ENCODE measurements at regions not wholly inside any gene's neighbourhood (a gene's known extent, or its start where the extent isn't known, plus 50 kb on each side); places are given as distances from the start of the nearest gene placed in this dataset.

DNA sequence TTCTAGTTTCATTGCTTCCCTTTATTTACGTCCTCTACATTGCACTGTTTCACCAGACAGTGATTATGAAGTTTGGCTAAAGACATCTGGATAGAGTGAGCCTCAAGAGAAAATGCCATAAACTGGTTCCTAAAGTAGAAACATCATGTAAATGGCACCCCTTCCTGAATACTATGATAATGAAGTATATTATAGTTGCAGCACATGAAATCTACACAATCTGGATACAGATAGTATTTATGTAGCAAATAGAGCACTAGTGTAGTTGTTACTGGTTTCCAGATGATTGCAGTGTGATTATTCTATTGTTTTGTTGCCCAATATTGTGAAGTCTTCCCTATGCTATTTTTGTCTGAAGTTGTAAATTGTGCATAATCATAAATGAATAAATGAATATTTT, 2786.9 kb upstream of the PCDH20 start:
- in situ Hi-C loops (cut with MboI) = no loop called here
- RAD21 ChIA-PET (ENCODE audit: unreplicated experiment) = interaction anchor here (1.0 kb wide), 1 partner anchor 124 kb away, joined by 3 read pairs; no protein-coding TSS in a partner anchor
- no peak for ATAC-seq

More for the DNA sequence above, 2786.9 kb upstream of the PCDH20 start:
- WGBS (ENCODE audit: insufficient coverage, insufficient replicate concordance, low lambda C conversion rate, missing lambda C conversion rate) = 0% methylated on average over 1 of the region's 1 CpG
- H3K27me3 ChIP-seq (replicated peaks in 1 of 2; ENCODE audit: control insufficient read depth in 2 of 2, insufficient read depth in 2 of 2, low read length in 1 of 2) = no peaks in the 10 kb centered on the region
- H3K4me3 ChIP-seq = no peak overlapping the region
- CTCF ChIA-PET = no interaction called here
- H3K36me3 ChIP-seq (ENCODE audit: control insufficient read depth in 2 of 2, insufficient read depth in 2 of 2, low read length in 1 of 2) = no peaks in the 10 kb centered on the region
- H3K9me3 ChIP-seq (replicated peaks; ENCODE audit: control insufficient read depth, insufficient read depth, low read length) = no peaks in the 10 kb centered on the region
- SMC1A ChIA-PET (ENCODE audit: uncharacterized antibody, unreplicated experiment) = no interaction called here
- no peaks in the 10 kb centered on the region for H4K20me1 ChIP-seq (ENCODE audit: control insufficient read depth, insufficient read depth)
- DNase-seq (ENCODE audit: low read depth, low spot score) (no peak), FAIRE-seq (no peak)
- no peak overlapping the region for H2AFZ ChIP-seq (ENCODE audit: control insufficient read depth, low read depth, low read length)
- H3K79me2 ChIP-seq (ENCODE audit: control insufficient read depth, insufficient read depth, low read length) = no peaks in the 10 kb centered on the region
- no peak overlapping the region for H3K27ac ChIP-seq (ENCODE audit: control insufficient read depth, insufficient read depth)
- BruUV-seq (replicated peaks) = no TSS peak
- H3K4me2 ChIP-seq (ENCODE audit: control insufficient read depth, insufficient read depth) = no peak overlapping the region
- H3K4me1 ChIP-seq (ENCODE audit: control insufficient read depth, insufficient read depth, low read length) = no peaks in the 10 kb centered on the region
- intact Hi-C loops (cut with micrococcal nuclease; ENCODE audit: unreplicated experiment) = no loop called here
- TF ChIP-seq, protein P1, sequence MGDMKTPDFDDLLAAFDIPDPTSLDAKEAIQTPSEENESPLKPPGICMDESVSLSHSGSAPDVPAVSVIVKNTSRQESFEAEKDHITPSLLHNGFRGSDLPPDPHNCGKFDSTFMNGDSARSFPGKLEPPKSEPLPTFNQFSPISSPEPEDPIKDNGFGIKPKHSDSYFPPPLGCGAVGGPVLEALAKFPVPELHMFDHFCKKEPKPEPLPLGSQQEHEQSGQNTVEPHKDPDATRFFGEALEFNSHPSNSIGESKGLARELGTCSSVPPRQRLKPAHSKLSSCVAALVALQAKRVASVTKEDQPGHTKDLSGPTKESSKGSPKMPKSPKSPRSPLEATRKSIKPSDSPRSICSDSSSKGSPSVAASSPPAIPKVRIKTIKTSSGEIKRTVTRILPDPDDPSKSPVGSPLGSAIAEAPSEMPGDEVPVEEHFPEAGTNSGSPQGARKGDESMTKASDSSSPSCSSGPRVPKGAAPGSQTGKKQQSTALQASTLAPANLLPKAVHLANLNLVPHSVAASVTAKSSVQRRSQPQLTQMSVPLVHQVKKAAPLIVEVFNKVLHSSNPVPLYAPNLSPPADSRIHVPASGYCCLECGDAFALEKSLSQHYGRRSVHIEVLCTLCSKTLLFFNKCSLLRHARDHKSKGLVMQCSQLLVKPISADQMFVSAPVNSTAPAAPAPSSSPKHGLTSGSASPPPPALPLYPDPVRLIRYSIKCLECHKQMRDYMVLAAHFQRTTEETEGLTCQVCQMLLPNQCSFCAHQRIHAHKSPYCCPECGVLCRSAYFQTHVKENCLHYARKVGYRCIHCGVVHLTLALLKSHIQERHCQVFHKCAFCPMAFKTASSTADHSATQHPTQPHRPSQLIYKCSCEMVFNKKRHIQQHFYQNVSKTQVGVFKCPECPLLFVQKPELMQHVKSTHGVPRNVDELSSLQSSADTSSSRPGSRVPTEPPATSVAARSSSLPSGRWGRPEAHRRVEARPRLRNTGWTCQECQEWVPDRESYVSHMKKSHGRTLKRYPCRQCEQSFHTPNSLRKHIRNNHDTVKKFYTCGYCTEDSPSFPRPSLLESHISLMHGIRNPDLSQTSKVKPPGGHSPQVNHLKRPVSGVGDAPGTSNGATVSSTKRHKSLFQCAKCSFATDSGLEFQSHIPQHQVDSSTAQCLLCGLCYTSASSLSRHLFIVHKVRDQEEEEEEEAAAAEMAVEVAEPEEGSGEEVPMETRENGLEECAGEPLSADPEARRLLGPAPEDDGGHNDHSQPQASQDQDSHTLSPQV (IDR thresholded peaks at IDR 0.05) = no peak
- no peak for TF ChIP-seq SMARCA5 (IDR thresholded peaks at IDR 0.05)
- no peak for TF ChIP-seq EP300 (IDR thresholded peaks at IDR 0.05; ENCODE audit: borderline replicate concordance in 1 of 2, control insufficient read depth in 1 of 2, low read depth in 2 of 2, low read length in 2 of 2)
- no peak for TF ChIP-seq EED (IDR thresholded peaks at IDR 0.05; ENCODE audit: low read depth)
- no peak for TF ChIP-seq POLR2AphosphoS5 (IDR thresholded peaks at IDR 0.05; ENCODE audit: low read length)
- TF ChIP-seq, protein P2, sequence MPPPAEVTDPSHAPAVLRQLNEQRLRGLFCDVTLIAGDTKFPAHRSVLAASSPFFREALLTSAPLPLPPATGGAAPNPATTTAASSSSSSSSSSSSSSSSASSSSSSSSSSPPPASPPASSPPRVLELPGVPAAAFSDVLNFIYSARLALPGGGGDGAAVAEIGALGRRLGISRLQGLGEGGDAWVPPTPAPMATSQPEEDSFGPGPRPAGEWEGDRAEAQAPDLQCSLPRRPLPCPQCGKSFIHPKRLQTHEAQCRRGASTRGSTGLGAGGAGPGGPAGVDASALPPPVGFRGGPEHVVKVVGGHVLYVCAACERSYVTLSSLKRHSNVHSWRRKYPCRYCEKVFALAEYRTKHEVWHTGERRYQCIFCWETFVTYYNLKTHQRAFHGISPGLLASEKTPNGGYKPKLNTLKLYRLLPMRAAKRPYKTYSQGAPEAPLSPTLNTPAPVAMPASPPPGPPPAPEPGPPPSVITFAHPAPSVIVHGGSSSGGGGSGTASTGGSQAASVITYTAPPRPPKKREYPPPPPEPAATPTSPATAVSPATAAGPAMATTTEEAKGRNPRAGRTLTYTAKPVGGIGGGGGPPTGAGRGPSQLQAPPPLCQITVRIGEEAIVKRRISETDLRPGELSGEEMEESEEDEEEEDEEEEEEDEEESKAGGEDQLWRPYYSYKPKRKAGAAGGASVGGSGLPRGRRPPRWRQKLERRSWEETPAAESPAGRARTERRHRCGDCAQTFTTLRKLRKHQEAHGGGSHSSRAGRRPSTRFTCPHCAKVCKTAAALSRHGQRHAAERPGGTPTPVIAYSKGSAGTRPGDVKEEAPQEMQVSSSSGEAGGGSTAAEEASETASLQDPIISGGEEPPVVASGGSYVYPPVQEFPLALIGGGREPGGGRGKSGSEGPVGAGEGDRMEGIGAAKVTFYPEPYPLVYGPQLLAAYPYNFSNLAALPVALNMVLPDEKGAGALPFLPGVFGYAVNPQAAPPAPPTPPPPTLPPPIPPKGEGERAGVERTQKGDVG (CRISPR knock-in tag; IDR thresholded peaks at IDR 0.05) = no peak
- TF ChIP-seq BRCA1 (IDR thresholded peaks at IDR 0.05; ENCODE audit: low read depth, low read length) = no peak
- TF ChIP-seq SUZ12 (IDR thresholded peaks at IDR 0.05; ENCODE audit: unreplicated experiment) = no peak
- TF ChIP-seq ETV6 (conservative IDR thresholded peaks at IDR 0.05 in 1 of 2, IDR thresholded peaks at IDR 0.05 in 1 of 2; ENCODE audit: borderline replicate concordance in 1 of 2, low read depth in 1 of 2) = no peak
- TF ChIP-seq, protein P3, sequence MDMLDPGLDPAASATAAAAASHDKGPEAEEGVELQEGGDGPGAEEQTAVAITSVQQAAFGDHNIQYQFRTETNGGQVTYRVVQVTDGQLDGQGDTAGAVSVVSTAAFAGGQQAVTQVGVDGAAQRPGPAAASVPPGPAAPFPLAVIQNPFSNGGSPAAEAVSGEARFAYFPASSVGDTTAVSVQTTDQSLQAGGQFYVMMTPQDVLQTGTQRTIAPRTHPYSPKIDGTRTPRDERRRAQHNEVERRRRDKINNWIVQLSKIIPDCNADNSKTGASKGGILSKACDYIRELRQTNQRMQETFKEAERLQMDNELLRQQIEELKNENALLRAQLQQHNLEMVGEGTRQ (IDR thresholded peaks at IDR 0.05; ENCODE audit: borderline replicate concordance, low read depth, low read length) = no peak
- TF ChIP-seq, protein P4, sequence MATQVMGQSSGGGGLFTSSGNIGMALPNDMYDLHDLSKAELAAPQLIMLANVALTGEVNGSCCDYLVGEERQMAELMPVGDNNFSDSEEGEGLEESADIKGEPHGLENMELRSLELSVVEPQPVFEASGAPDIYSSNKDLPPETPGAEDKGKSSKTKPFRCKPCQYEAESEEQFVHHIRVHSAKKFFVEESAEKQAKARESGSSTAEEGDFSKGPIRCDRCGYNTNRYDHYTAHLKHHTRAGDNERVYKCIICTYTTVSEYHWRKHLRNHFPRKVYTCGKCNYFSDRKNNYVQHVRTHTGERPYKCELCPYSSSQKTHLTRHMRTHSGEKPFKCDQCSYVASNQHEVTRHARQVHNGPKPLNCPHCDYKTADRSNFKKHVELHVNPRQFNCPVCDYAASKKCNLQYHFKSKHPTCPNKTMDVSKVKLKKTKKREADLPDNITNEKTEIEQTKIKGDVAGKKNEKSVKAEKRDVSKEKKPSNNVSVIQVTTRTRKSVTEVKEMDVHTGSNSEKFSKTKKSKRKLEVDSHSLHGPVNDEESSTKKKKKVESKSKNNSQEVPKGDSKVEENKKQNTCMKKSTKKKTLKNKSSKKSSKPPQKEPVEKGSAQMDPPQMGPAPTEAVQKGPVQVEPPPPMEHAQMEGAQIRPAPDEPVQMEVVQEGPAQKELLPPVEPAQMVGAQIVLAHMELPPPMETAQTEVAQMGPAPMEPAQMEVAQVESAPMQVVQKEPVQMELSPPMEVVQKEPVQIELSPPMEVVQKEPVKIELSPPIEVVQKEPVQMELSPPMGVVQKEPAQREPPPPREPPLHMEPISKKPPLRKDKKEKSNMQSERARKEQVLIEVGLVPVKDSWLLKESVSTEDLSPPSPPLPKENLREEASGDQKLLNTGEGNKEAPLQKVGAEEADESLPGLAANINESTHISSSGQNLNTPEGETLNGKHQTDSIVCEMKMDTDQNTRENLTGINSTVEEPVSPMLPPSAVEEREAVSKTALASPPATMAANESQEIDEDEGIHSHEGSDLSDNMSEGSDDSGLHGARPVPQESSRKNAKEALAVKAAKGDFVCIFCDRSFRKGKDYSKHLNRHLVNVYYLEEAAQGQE (IDR thresholded peaks at IDR 0.05; ENCODE audit: low read depth, low read length) = no peak
- POLR2A ChIA-PET = no interaction called here
- no peak overlapping the region for H3K9ac ChIP-seq (ENCODE audit: control insufficient read depth, insufficient read depth, low read length)
